ENCODE measurements at regions not wholly inside any gene's neighbourhood (a gene's known extent, or its start where the extent isn't known, plus 50 kb on each side); places are given as distances from the start of the nearest gene placed in this dataset.

- H3K4me3 ChIP-seq (ENCODE audit: insufficient read depth, low read depth, low read length): no peak overlapping the region
- Mint-ChIP-seq H3K36me3 (ENCODE audit: low read depth, unreplicated experiment) (no peaks in the 10 kb centered on the region), H3K27me3 (ENCODE audit: low read depth, unreplicated experiment) (peaks cover 14% of the 10 kb centered on the region), H3K4me3 (ENCODE audit: unreplicated experiment) (no peak overlapping the region), H3K9me3 (ENCODE audit: unreplicated experiment) (peaks cover 5% of the 10 kb centered on the region), H3K27ac (ENCODE audit: unreplicated experiment) (no peak overlapping the region), H3K4me1 (ENCODE audit: low read depth, unreplicated experiment) (no peaks in the 10 kb centered on the region)
- H3K4me1 ChIP-seq (ENCODE audit: insufficient read depth, low read length): no peaks in the 10 kb centered on the region
- TF ChIP-seq CTCF (IDR thresholded peaks at IDR 0.05; ENCODE audit: insufficient read depth, low read depth, low read length) (no peak), EZH2 (IDR thresholded peaks at IDR 0.05; ENCODE audit: insufficient read depth, low read length) (no peak)
- H3K27me3 ChIP-seq (ENCODE audit: insufficient read depth, low read length): no peaks in the 10 kb centered on the region
- no peak overlapping the region for H3K27ac ChIP-seq (ENCODE audit: low read depth, low read length)
- DNase-seq (ENCODE audit: low read depth) (no peak), FAIRE-seq (no peak)
- H3K36me3 ChIP-seq (ENCODE audit: insufficient read depth, low read length): no peaks in the 10 kb centered on the region
- H3K9ac ChIP-seq (ENCODE audit: low read length): no peak overlapping the region
- no peaks in the 10 kb centered on the region for H4K20me1 ChIP-seq (ENCODE audit: insufficient read depth, low read length)
- H3K79me2 ChIP-seq (ENCODE audit: insufficient read depth, low read length): no peaks in the 10 kb centered on the region
- no peaks in the 10 kb centered on the region for H3K9me3 ChIP-seq (ENCODE audit: insufficient read depth, low read depth, low read length)
- H3K4me2 ChIP-seq (ENCODE audit: low read length): no peak overlapping the region
- H2AFZ ChIP-seq (ENCODE audit: low read depth, low read length): no peak overlapping the region
Observed at GRCh38 chr1:164325786-164326185, 233.2 kb upstream of the PBX1 start.

GRCh38 chr1:164333387-164333786, 225.6 kb upstream of the PBX1 start:
- Histone ChIP-seq H3K36me3 (ENCODE audit: insufficient read depth, low read length) (no peaks in the 10 kb centered on the region), H3K4me2 (ENCODE audit: low read length) (no peak overlapping the region), H2AFZ (ENCODE audit: low read depth, low read length) (no peak overlapping the region), H3K9me3 (ENCODE audit: insufficient read depth, low read depth, low read length) (no peaks in the 10 kb centered on the region), H3K9ac (ENCODE audit: low read length) (no peak overlapping the region), H3K79me2 (ENCODE audit: insufficient read depth, low read length) (no peaks in the 10 kb centered on the region), H3K4me1 (ENCODE audit: insufficient read depth, low read length) (no peaks in the 10 kb centered on the region), H3K4me3 (ENCODE audit: insufficient read depth, low read depth, low read length) (no peak overlapping the region), H3K27ac (ENCODE audit: low read depth, low read length) (no peak overlapping the region), H4K20me1 (ENCODE audit: insufficient read depth, low read length) (no peaks in the 10 kb centered on the region), H3K27me3 (ENCODE audit: insufficient read depth, low read length) (no peaks in the 10 kb centered on the region)
- H3K27me3 Mint-ChIP-seq (ENCODE audit: low read depth, unreplicated experiment): peaks cover 4% of the 10 kb centered on the region
- no peak for FAIRE-seq
- H3K9me3 Mint-ChIP-seq (ENCODE audit: unreplicated experiment): no peaks in the 10 kb centered on the region
- H3K27ac Mint-ChIP-seq (ENCODE audit: unreplicated experiment): no peak overlapping the region
- H3K4me1 Mint-ChIP-seq (ENCODE audit: low read depth, unreplicated experiment): peaks cover 5% of the 10 kb centered on the region
- TF ChIP-seq CTCF (IDR thresholded peaks at IDR 0.05; ENCODE audit: insufficient read depth, low read depth, low read length) (no peak), EZH2 (IDR thresholded peaks at IDR 0.05; ENCODE audit: insufficient read depth, low read length) (no peak)
- H3K4me3 Mint-ChIP-seq (ENCODE audit: unreplicated experiment): no peak overlapping the region
- no peak for DNase-seq (ENCODE audit: low read depth)
- H3K36me3 Mint-ChIP-seq (ENCODE audit: low read depth, unreplicated experiment): no peaks in the 10 kb centered on the region

GRCh38 chr1:164337394-164337793, 221.6 kb upstream of the PBX1 start:
- Histone ChIP-seq H2AFZ (ENCODE audit: low read depth, low read length) (no peak overlapping the region), H3K27ac (ENCODE audit: low read depth, low read length) (no peak overlapping the region), H3K4me1 (ENCODE audit: insufficient read depth, low read length) (no peaks in the 10 kb centered on the region), H3K79me2 (ENCODE audit: insufficient read depth, low read length) (no peaks in the 10 kb centered on the region), H3K9me3 (ENCODE audit: insufficient read depth, low read depth, low read length) (no peaks in the 10 kb centered on the region), H3K27me3 (ENCODE audit: insufficient read depth, low read length) (no peaks in the 10 kb centered on the region), H3K9ac (ENCODE audit: low read length) (no peak overlapping the region), H4K20me1 (ENCODE audit: insufficient read depth, low read length) (no peaks in the 10 kb centered on the region), H3K4me2 (ENCODE audit: low read length) (no peak overlapping the region), H3K4me3 (ENCODE audit: insufficient read depth, low read depth, low read length) (no peak overlapping the region), H3K36me3 (ENCODE audit: insufficient read depth, low read length) (no peaks in the 10 kb centered on the region)
- Mint-ChIP-seq H3K4me1 (ENCODE audit: low read depth, unreplicated experiment) (peaks cover 5% of the 10 kb centered on the region), H3K9me3 (ENCODE audit: unreplicated experiment) (peaks cover 6% of the 10 kb centered on the region), H3K36me3 (ENCODE audit: low read depth, unreplicated experiment) (no peaks in the 10 kb centered on the region), H3K27me3 (ENCODE audit: low read depth, unreplicated experiment) (peaks cover 1% of the 10 kb centered on the region), H3K4me3 (ENCODE audit: unreplicated experiment) (no peak overlapping the region), H3K27ac (ENCODE audit: unreplicated experiment) (no peak overlapping the region)
- DNase-seq (ENCODE audit: low read depth) (no peak), FAIRE-seq (no peak)
- TF ChIP-seq EZH2 (IDR thresholded peaks at IDR 0.05; ENCODE audit: insufficient read depth, low read length) (no peak), CTCF (IDR thresholded peaks at IDR 0.05; ENCODE audit: insufficient read depth, low read depth, low read length) (no peak)

Data from astrocyte (in vitro differentiated cells and primary cell).